IMR-90 (cell line): ENCODE measurements at regions not wholly inside any gene's neighbourhood (a gene's known extent, or its start where the extent isn't known, plus 50 kb on each side); places are given as distances from the start of the nearest gene placed in this dataset.

Experiments
- ATAC-seq: fragments of 200-7000 bp; cut with Tn5 transposase; 2 replicates; pipeline ENCODE4 v1.9.1; 2020; ENCODE audit warnings: low read depth, mild to moderate bottlenecking, moderate library complexity
- BruUV-seq: library from RNA; stranded (reverse); fragments of 400-500 nt; replicated peaks from 2 replicates; lab custom pipeline; 2021; lab: Mats Ljungman, UMichigan
- CTCF ChIA-PET: fragments of 300-600 bp; formaldehyde crosslinking; extraction: SDS; loops from one replicate; lab custom pipeline; 2021; ENCODE audit warnings: antibody characterized with exemption; lab: Yijun Ruan, JAX
- POLR2A ChIA-PET: fragments of 300-600 bp; sonication (Branson Sonifier 250); formaldehyde crosslinking; loops from one replicate; lab custom pipeline; 2022; ENCODE audit warnings: antibody characterized with exemption; ENCODE audit not compliant: unreplicated experiment; lab: Charles Lee
- DNase-seq: peaks from one replicate; pipeline ENCODE4 v3.0.0; 2013
- H2AFZ ChIP-seq: replicated peaks from 2 replicates; pipeline ENCODE3; 2013; ENCODE audit warnings: low read length, mild to moderate bottlenecking; ENCODE audit not compliant: poor library complexity
- H2AK5ac ChIP-seq: 2 replicates; pipeline ENCODE4 v1.6.1; 2013; ENCODE audit warnings: low read depth, low read length, inconsistent platforms
- H2AK9ac ChIP-seq: replicated peaks from 2 replicates; pipeline ENCODE3; 2013; ENCODE audit warnings: mild to moderate bottlenecking, low read depth, low read length, moderate library complexity; ENCODE audit not compliant: poor library complexity
- H2BK120ac ChIP-seq: 2 replicates; pipeline ENCODE4 v1.6.1; 2013; ENCODE audit warnings: low read depth, low read length, inconsistent platforms
- H2BK15ac ChIP-seq: 3 replicates; pipeline ENCODE4 v1.6.1; 2013; ENCODE audit warnings: low read depth, low read length, inconsistent platforms
- H2BK20ac ChIP-seq: 2 replicates; pipeline ENCODE4 v1.6.1; 2013; ENCODE audit warnings: low read depth, mild to moderate bottlenecking, inconsistent platforms, low read length, moderate library complexity
- H2BK5ac ChIP-seq: 2 replicates; pipeline ENCODE4 v1.6.1; 2013; ENCODE audit warnings: mild to moderate bottlenecking, low read depth, low read length, inconsistent platforms; ENCODE audit not compliant: poor library complexity, severe bottlenecking
- H3K14ac ChIP-seq: replicated peaks from 2 replicates; pipeline ENCODE4 v1.6.1; 2013; ENCODE audit warnings: low read depth, low read length, inconsistent platforms
- H3K18ac ChIP-seq: 2 replicates; pipeline ENCODE4 v1.6.1; 2013; ENCODE audit warnings: low read depth, low read length, control low read depth
- H3K23ac ChIP-seq: 2 replicates; pipeline ENCODE4 v1.6.1; 2013; ENCODE audit warnings: low read depth, low read length, inconsistent platforms
- H3K27ac ChIP-seq: 2 replicates; pipeline ENCODE4 v1.5.1; 2013; ENCODE audit warnings: mild to moderate bottlenecking, control low read depth, low read length; ENCODE audit not compliant: insufficient read depth
- H3K27me3 ChIP-seq: 2 replicates; pipeline ENCODE4 v1.6.1; 2013; ENCODE audit warnings: low read length; ENCODE audit not compliant: control insufficient read depth, insufficient read depth
- H3K36me3 ChIP-seq: 2 replicates; pipeline ENCODE4 v1.6.1; 2013; ENCODE audit warnings: low read length, mixed read lengths; ENCODE audit not compliant: control insufficient read depth, insufficient read depth
- H3K4ac ChIP-seq: 2 replicates; pipeline ENCODE4 v1.6.1; 2013; ENCODE audit warnings: low read depth, low read length, inconsistent platforms
- H3K4me1 ChIP-seq: 2 replicates; pipeline ENCODE4 v1.6.1; 2013; ENCODE audit warnings: low read length, mixed read lengths; ENCODE audit not compliant: control insufficient read depth, insufficient read depth
- H3K4me2 ChIP-seq: 2 replicates; pipeline ENCODE4 v1.6.1; 2013; ENCODE audit warnings: low read depth, mild to moderate bottlenecking, control low read depth, low read length, moderate library complexity
- H3K4me3 ChIP-seq: 2 replicates; pipeline ENCODE4 v1.5.1; 2013; ENCODE audit warnings: low read depth, mild to moderate bottlenecking, control low read depth, low read length, moderate library complexity; ENCODE audit not compliant: insufficient read depth
- H3K56ac ChIP-seq: 2 replicates; pipeline ENCODE4 v1.6.1; 2013; ENCODE audit warnings: low read length, inconsistent platforms; ENCODE audit not compliant: insufficient read depth; ENCODE audit errors: extremely low read depth
- H3K79me1 ChIP-seq, 2 experiments: 2 replicates each; pipeline ENCODE4 v1.6.1; 2013; ENCODE audit warnings: low read length in 2 of 2, inconsistent platforms in 1 of 2, low read depth in 1 of 2
- H3K9ac ChIP-seq: 2 replicates; pipeline ENCODE4 v1.6.1; 2013; ENCODE audit warnings: low read depth, low read length, control low read depth
- H3K9me1 ChIP-seq: 2 replicates; pipeline ENCODE4 v1.6.1; 2013; ENCODE audit warnings: low read length, inconsistent platforms; ENCODE audit not compliant: insufficient read depth
- H3K9me3 ChIP-seq: 2 replicates; pipeline ENCODE4 v1.6.1; 2013; ENCODE audit warnings: low read length; ENCODE audit not compliant: control insufficient read depth, insufficient read depth
- H4K20me1 ChIP-seq: 2 replicates; pipeline ENCODE4 v1.6.1; 2013; ENCODE audit warnings: low read length, inconsistent platforms; ENCODE audit not compliant: insufficient read depth
- H4K5ac ChIP-seq: 2 replicates; pipeline ENCODE4 v1.6.1; 2013; ENCODE audit warnings: mild to moderate bottlenecking, low read depth, low read length, control low read depth
- H4K8ac ChIP-seq, 2 experiments: 2 replicates each; pipeline ENCODE4 v1.6.1; 2013; ENCODE audit warnings: low read depth in 2 of 2, low read length in 2 of 2, control low read depth in 1 of 2, inconsistent platforms in 1 of 2
- H4K91ac ChIP-seq: 2 replicates; pipeline ENCODE4 v1.6.1; 2013; ENCODE audit warnings: low read depth, low read length, inconsistent platforms; ENCODE audit not compliant: insufficient read depth
- MAZ ChIP-seq: IDR thresholded peaks from 2 replicates; pipeline ENCODE4 v1.6.1; 2012; ENCODE audit warnings: low read depth, mild to moderate bottlenecking, low read length, improper control_type of control experiment, moderate library complexity, borderline replicate concordance
- SMC3 ChIP-seq: fragments of 150-350 bp; IDR thresholded peaks from 2 replicates; pipeline ENCODE4 v1.6.1; 2016; ENCODE audit warnings: low read depth, mild to moderate bottlenecking, antibody characterized with exemption, low read length, moderate library complexity
- WGBS, 2 experiments: methylation state at CpG; one replicate each; pipeline versions ENCODE4 v1.1.5 to v1.1.7; 2013; ENCODE audit warnings: missing lambda C conversion rate in 2 of 2; ENCODE audit not compliant: insufficient read length in 1 of 2; ENCODE audit errors: extremely low coverage in 2 of 2; 5-methylcytosine and 5-hydroxymethylcytosine counted together
- dilution Hi-C: fragments of 300-500 bp; cut with HindIII; formaldehyde crosslinking; loops from one replicate; pipeline ENCODE4 v1.14.3; 2018; ENCODE audit warnings: low sequenced_read_pairs; ENCODE audit not compliant: unreplicated experiment
- in situ Hi-C: fragments of 300-500 bp; cut with MboI; formaldehyde crosslinking; loops from 3 replicates; pipeline ENCODE4 v1.14.3; 2019; ENCODE audit warnings: low sequenced_read_pairs, inconsistent platforms, mixed read lengths
- intact Hi-C: fragments of 100-400 bp; cut with micrococcal nuclease; formaldehyde crosslinking; loops from 2 replicates; pipeline ENCODE4 v1.10.0; 2022
- TF ChIP-seq, protein P1 (sequence below): fragments of 150-350 bp; IDR thresholded peaks from 2 replicates; pipeline ENCODE4 v1.6.1; 2017; ENCODE audit warnings: mild to moderate bottlenecking, antibody characterized with exemption, low read length, low read depth

DNA sequence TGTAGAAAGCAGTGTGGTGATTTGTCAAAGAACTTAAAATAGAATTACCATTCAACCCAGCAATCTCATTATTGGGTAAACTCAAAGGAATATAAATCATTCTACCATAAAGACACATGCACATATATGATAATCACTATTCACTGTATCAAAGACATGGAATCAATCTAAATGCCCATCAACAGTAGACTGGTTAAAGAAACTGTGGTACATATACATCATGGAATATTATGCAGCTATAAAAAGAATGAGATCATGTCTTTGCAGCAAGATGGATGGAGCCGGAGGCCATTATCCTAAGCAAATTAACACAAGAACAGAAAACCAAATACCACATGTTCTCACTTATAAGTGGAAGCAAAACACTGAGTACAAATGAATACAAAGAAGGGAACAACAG is 281.5 kb upstream of the MAGI2 start:
- TF ChIP-seq, protein P1, sequence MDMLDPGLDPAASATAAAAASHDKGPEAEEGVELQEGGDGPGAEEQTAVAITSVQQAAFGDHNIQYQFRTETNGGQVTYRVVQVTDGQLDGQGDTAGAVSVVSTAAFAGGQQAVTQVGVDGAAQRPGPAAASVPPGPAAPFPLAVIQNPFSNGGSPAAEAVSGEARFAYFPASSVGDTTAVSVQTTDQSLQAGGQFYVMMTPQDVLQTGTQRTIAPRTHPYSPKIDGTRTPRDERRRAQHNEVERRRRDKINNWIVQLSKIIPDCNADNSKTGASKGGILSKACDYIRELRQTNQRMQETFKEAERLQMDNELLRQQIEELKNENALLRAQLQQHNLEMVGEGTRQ: no peak
- TF ChIP-seq MAZ: no peak
- TF ChIP-seq SMC3: no peak
- Histone ChIP-seq H3K27ac (no peak overlapping the region), H3K9ac (no peak overlapping the region), H3K18ac (no peak overlapping the region), H3K9me3 (peaks cover 10% of the 10 kb centered on the region), H3K23ac (no peak overlapping the region), H3K79me1 (no peaks in the 10 kb centered on the region), H3K4ac (no peak overlapping the region), H3K36me3 (no peaks in the 10 kb centered on the region), H2AFZ (no peak overlapping the region), H2AK9ac (no peak overlapping the region), H2AK5ac (no peak overlapping the region), H3K9me1 (no peaks in the 10 kb centered on the region), H3K27me3 (no peaks in the 10 kb centered on the region), H4K91ac (no peak overlapping the region), H4K5ac (no peak overlapping the region), H4K8ac (no peak overlapping the region), H3K4me2 (no peak overlapping the region), H2BK5ac (no peak overlapping the region), H2BK120ac (no peak overlapping the region), H3K4me1 (no peaks in the 10 kb centered on the region), H3K14ac (no peak overlapping the region), H3K4me3 (no peak overlapping the region), H2BK20ac (no peak overlapping the region), H3K56ac (no peak overlapping the region), H2BK15ac (no peak overlapping the region), H4K20me1 (no peaks in the 10 kb centered on the region)
- ChIA-PET CTCF (no interaction called here), POLR2A (no interaction called here)
- ATAC-seq (no peak), DNase-seq (no peak)
- intact Hi-C loops: no loop called here
- no TSS peak for BruUV-seq
- no CpG with 5 or more reads among the region's 1 CpG for WGBS, 2 experiments
- dilution Hi-C loops: no loop called here
- in situ Hi-C loops: no loop called here
